ENCODE measurements at regions not wholly inside any gene's neighbourhood (a gene's known extent, or its start where the extent isn't known, plus 50 kb on each side); places are given as distances from the start of the nearest gene placed in this dataset.
"Not testable (repeated sequence)": the region's sequence is repeated elsewhere in the genome, so short reads cannot be mapped to it uniquely, and the experiment has no call there.

GRCh38 chr2:77684543-77685319 is 162.6 kb upstream of the LRRTM4 start:
- H2AK5ac ChIP-seq (ENCODE audit: low read length); DNase-seq: not testable (repeated sequence)
- no CpG with 5 or more reads among the region's 6 CpGs for WGBS (ENCODE audit: extremely low coverage, insufficient coverage, low lambda C conversion rate)

GRCh38 chr2:77712601-77713000 is 190.4 kb upstream of the LRRTM4 start:
- Histone ChIP-seq H3K79me2 (ENCODE audit: control insufficient read depth, insufficient read depth, low read length) (no peaks in the 10 kb centered on the region), H3K27ac (ENCODE audit: low read depth, low read length) (no peak overlapping the region), H3K4me1 (ENCODE audit: control insufficient read depth, low read depth, low read length) (no peaks in the 10 kb centered on the region), H2BK5ac (ENCODE audit: low read length) (no peak overlapping the region), H3K4me2 (ENCODE audit: low read length) (no peak overlapping the region), H3K9ac (ENCODE audit: low read length) (no peak overlapping the region), H3K4me3 (ENCODE audit: low read length) (no peak overlapping the region), H3K23ac (ENCODE audit: low read length) (no peak overlapping the region), H4K5ac (ENCODE audit: low read length) (no peak overlapping the region), H3K36me3 (ENCODE audit: control insufficient read depth, insufficient read depth, low read length) (no peaks in the 10 kb centered on the region), H2BK15ac (replicated peaks; ENCODE audit: low read depth) (no peak overlapping the region), H3K56ac (ENCODE audit: low read length) (no peak overlapping the region), H3K79me1 (ENCODE audit: low read length) (no peaks in the 10 kb centered on the region), H3K4ac (ENCODE audit: low read depth, low read length) (no peak overlapping the region), H3K27me3 (ENCODE audit: insufficient read depth, low read length, poor library complexity) (no peaks in the 10 kb centered on the region), H2AK5ac (ENCODE audit: low read length) (no peak overlapping the region), H3K18ac (ENCODE audit: low read length) (no peak overlapping the region), H2BK120ac (ENCODE audit: low read depth, low read length) (no peak overlapping the region), H4K8ac (ENCODE audit: low read depth, low read length) (no peak overlapping the region)
- DNase-seq = no peak
- no CpG with 5 or more reads among the region's 1 CpG for WGBS (ENCODE audit: extremely low coverage, insufficient coverage, low lambda C conversion rate)

More at GRCh38 chr2:77684543-77685319, 162.6 kb upstream of the LRRTM4 start:
- H2BK120ac ChIP-seq (ENCODE audit: low read depth, low read length); H3K79me2 ChIP-seq (ENCODE audit: control insufficient read depth, insufficient read depth, low read length); H3K56ac ChIP-seq (ENCODE audit: low read length); H4K8ac ChIP-seq (ENCODE audit: low read depth, low read length); H4K5ac ChIP-seq (ENCODE audit: low read length); H3K23ac ChIP-seq (ENCODE audit: low read length); H3K4ac ChIP-seq (ENCODE audit: low read depth, low read length); H2BK5ac ChIP-seq (ENCODE audit: low read length); H3K36me3 ChIP-seq (ENCODE audit: control insufficient read depth, insufficient read depth, low read length); H3K18ac ChIP-seq (ENCODE audit: low read length); H3K4me3 ChIP-seq (ENCODE audit: low read length); H3K4me1 ChIP-seq (ENCODE audit: control insufficient read depth, low read depth, low read length); H3K27ac ChIP-seq (ENCODE audit: low read depth, low read length); H3K27me3 ChIP-seq (ENCODE audit: insufficient read depth, low read length, poor library complexity); H3K9ac ChIP-seq (ENCODE audit: low read length); H3K4me2 ChIP-seq (ENCODE audit: low read length); H3K79me1 ChIP-seq (ENCODE audit: low read length); H2BK15ac ChIP-seq (replicated peaks; ENCODE audit: low read depth): not testable (repeated sequence)

GRCh38 chr2:77713412-77713811 is 191.2 kb upstream of the LRRTM4 start:
- Histone ChIP-seq H4K8ac (ENCODE audit: low read depth, low read length) (no peak overlapping the region), H4K5ac (ENCODE audit: low read length) (no peak overlapping the region), H3K4me2 (ENCODE audit: low read length) (no peak overlapping the region), H3K79me2 (ENCODE audit: control insufficient read depth, insufficient read depth, low read length) (no peaks in the 10 kb centered on the region), H3K4ac (ENCODE audit: low read depth, low read length) (no peak overlapping the region), H3K4me1 (ENCODE audit: control insufficient read depth, low read depth, low read length) (no peaks in the 10 kb centered on the region), H3K36me3 (ENCODE audit: control insufficient read depth, insufficient read depth, low read length) (no peaks in the 10 kb centered on the region), H3K79me1 (ENCODE audit: low read length) (no peaks in the 10 kb centered on the region), H2BK5ac (ENCODE audit: low read length) (no peak overlapping the region), H3K56ac (ENCODE audit: low read length) (no peak overlapping the region), H3K23ac (ENCODE audit: low read length) (no peak overlapping the region), H3K27me3 (ENCODE audit: insufficient read depth, low read length, poor library complexity) (no peaks in the 10 kb centered on the region), H3K27ac (ENCODE audit: low read depth, low read length) (no peak overlapping the region), H3K9ac (ENCODE audit: low read length) (no peak overlapping the region), H3K4me3 (ENCODE audit: low read length) (no peak overlapping the region), H2AK5ac (ENCODE audit: low read length) (no peak overlapping the region), H2BK120ac (ENCODE audit: low read depth, low read length) (no peak overlapping the region), H2BK15ac (replicated peaks; ENCODE audit: low read depth) (no peak overlapping the region), H3K18ac (ENCODE audit: low read length) (no peak overlapping the region)
- no CpG with 5 or more reads among the region's 2 CpGs for WGBS (ENCODE audit: extremely low coverage, insufficient coverage, low lambda C conversion rate)
- DNase-seq = peak; percentile 64

- Histone ChIP-seq H3K4me1 (ENCODE audit: control insufficient read depth, low read depth, low read length) (no peaks in the 10 kb centered on the region), H2AK5ac (ENCODE audit: low read length) (no peak overlapping the region), H3K27ac (ENCODE audit: low read depth, low read length) (no peak overlapping the region), H3K27me3 (ENCODE audit: insufficient read depth, low read length, poor library complexity) (no peaks in the 10 kb centered on the region), H3K18ac (ENCODE audit: low read length) (no peak overlapping the region), H3K36me3 (ENCODE audit: control insufficient read depth, insufficient read depth, low read length) (no peaks in the 10 kb centered on the region), H2BK120ac (ENCODE audit: low read depth, low read length) (no peak overlapping the region), H4K5ac (ENCODE audit: low read length) (no peak overlapping the region), H2BK15ac (replicated peaks; ENCODE audit: low read depth) (no peak overlapping the region), H3K79me1 (ENCODE audit: low read length) (no peaks in the 10 kb centered on the region), H3K23ac (ENCODE audit: low read length) (no peak overlapping the region), H3K9ac (ENCODE audit: low read length) (no peak overlapping the region), H4K8ac (ENCODE audit: low read depth, low read length) (no peak overlapping the region), H3K4me3 (ENCODE audit: low read length) (no peak overlapping the region), H3K4ac (ENCODE audit: low read depth, low read length) (no peak overlapping the region), H3K56ac (ENCODE audit: low read length) (no peak overlapping the region), H3K4me2 (ENCODE audit: low read length) (no peak overlapping the region), H2BK5ac (ENCODE audit: low read length) (no peak overlapping the region), H3K79me2 (ENCODE audit: control insufficient read depth, insufficient read depth, low read length) (no peaks in the 10 kb centered on the region)
- no CpG with 5 or more reads among the region's 4 CpGs for WGBS (ENCODE audit: extremely low coverage, insufficient coverage, low lambda C conversion rate)
- DNase-seq = no peak
Measured at GRCh38 chr2:77720115-77720514, 197.9 kb upstream of the LRRTM4 start.

GRCh38 chr2:77721593-77721992 is 199.4 kb upstream of the LRRTM4 start:
- no peak overlapping the region for H3K4me2 ChIP-seq (ENCODE audit: low read length)
- H2BK15ac ChIP-seq (replicated peaks; ENCODE audit: low read depth) = no peak overlapping the region
- H2BK5ac ChIP-seq (ENCODE audit: low read length) = no peak overlapping the region
- no peaks in the 10 kb centered on the region for H3K79me2 ChIP-seq (ENCODE audit: control insufficient read depth, insufficient read depth, low read length)
- H3K27ac ChIP-seq (ENCODE audit: low read depth, low read length) = no peak overlapping the region
- H2AK5ac ChIP-seq (ENCODE audit: low read length) = no peak overlapping the region
- H3K9ac ChIP-seq (ENCODE audit: low read length) = no peak overlapping the region
- no peak overlapping the region for H3K4ac ChIP-seq (ENCODE audit: low read depth, low read length)
- H3K4me3 ChIP-seq (ENCODE audit: low read length) = no peak overlapping the region
- H3K56ac ChIP-seq (ENCODE audit: low read length) = no peak overlapping the region
- H4K5ac ChIP-seq (ENCODE audit: low read length) = no peak overlapping the region
- H3K79me1 ChIP-seq (ENCODE audit: low read length) = no peaks in the 10 kb centered on the region
- no peak overlapping the region for H4K8ac ChIP-seq (ENCODE audit: low read depth, low read length)
- DNase-seq = no peak
- H3K4me1 ChIP-seq (ENCODE audit: control insufficient read depth, low read depth, low read length) = no peaks in the 10 kb centered on the region
- no peaks in the 10 kb centered on the region for H3K36me3 ChIP-seq (ENCODE audit: control insufficient read depth, insufficient read depth, low read length)
- no peaks in the 10 kb centered on the region for H3K27me3 ChIP-seq (ENCODE audit: insufficient read depth, low read length, poor library complexity)
- H3K18ac ChIP-seq (ENCODE audit: low read length) = no peak overlapping the region
- no peak overlapping the region for H3K23ac ChIP-seq (ENCODE audit: low read length)
- H2BK120ac ChIP-seq (ENCODE audit: low read depth, low read length) = no peak overlapping the region

- Histone ChIP-seq H3K79me1 (ENCODE audit: low read length) (no peaks in the 10 kb centered on the region), H2BK120ac (ENCODE audit: low read depth, low read length) (no peak overlapping the region), H3K4me3 (ENCODE audit: low read length) (no peak overlapping the region), H3K56ac (ENCODE audit: low read length) (no peak overlapping the region), H3K4ac (ENCODE audit: low read depth, low read length) (no peak overlapping the region), H3K9ac (ENCODE audit: low read length) (no peak overlapping the region), H3K4me2 (ENCODE audit: low read length) (no peak overlapping the region), H2BK15ac (replicated peaks; ENCODE audit: low read depth) (no peak overlapping the region), H3K18ac (ENCODE audit: low read length) (no peak overlapping the region), H3K27ac (ENCODE audit: low read depth, low read length) (no peak overlapping the region), H3K36me3 (ENCODE audit: control insufficient read depth, insufficient read depth, low read length) (no peaks in the 10 kb centered on the region), H3K4me1 (ENCODE audit: control insufficient read depth, low read depth, low read length) (no peaks in the 10 kb centered on the region), H3K27me3 (ENCODE audit: insufficient read depth, low read length, poor library complexity) (no peaks in the 10 kb centered on the region), H2BK5ac (ENCODE audit: low read length) (no peak overlapping the region), H3K23ac (ENCODE audit: low read length) (no peak overlapping the region), H3K79me2 (ENCODE audit: control insufficient read depth, insufficient read depth, low read length) (no peaks in the 10 kb centered on the region), H4K5ac (ENCODE audit: low read length) (no peak overlapping the region), H4K8ac (ENCODE audit: low read depth, low read length) (no peak overlapping the region), H2AK5ac (ENCODE audit: low read length) (no peak overlapping the region)
- no CpG with 5 or more reads among the region's 1 CpG for WGBS (ENCODE audit: extremely low coverage, insufficient coverage, low lambda C conversion rate)
- no peak for DNase-seq
Measured at GRCh38 chr2:77725045-77725444, 202.9 kb upstream of the LRRTM4 start.
